ENCODE measurements at regions not wholly inside any gene's neighbourhood (a gene's known extent, or its start where the extent isn't known, plus 50 kb on each side); places are given as distances from the start of the nearest gene placed in this dataset.

DNA sequence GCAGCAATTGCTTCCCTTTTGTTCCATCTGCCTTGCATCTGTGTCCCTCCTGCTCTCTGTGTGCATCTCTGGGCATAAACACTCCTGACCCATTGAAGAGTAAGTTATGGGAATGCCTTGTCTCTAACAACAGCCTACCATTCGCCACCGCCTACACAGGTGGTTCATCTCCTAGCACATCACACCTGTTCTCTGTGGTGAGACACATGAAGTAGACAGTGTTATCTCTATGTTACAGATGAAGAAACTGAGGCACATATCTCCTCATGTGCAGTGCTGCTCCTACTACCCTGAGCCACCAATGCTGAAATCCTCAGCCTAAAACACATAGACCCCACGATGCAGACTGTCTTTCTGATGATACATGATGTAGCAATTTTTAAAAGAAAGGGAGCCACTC, 77.6 kb downstream of the PITPNM2 start:
- peaks cover 53% of the 10 kb centered on the region for H3K4me1 Mint-ChIP-seq
- no peaks in the 10 kb centered on the region for H3K27me3 Mint-ChIP-seq
- H3K9me3 Mint-ChIP-seq: no peaks in the 10 kb centered on the region
- H3K36me3 Mint-ChIP-seq: peaks cover 4% of the 10 kb centered on the region
- H3K27ac Mint-ChIP-seq: no peak overlapping the region
- DNase-seq: no peak
- CTCF ChIA-PET: interaction anchor here (0.7 kb wide), 1 partner anchor 59 kb away, joined by 4 read pairs; no protein-coding TSS in a partner anchor
- no peak overlapping the region for H3K4me3 Mint-ChIP-seq

DNA sequence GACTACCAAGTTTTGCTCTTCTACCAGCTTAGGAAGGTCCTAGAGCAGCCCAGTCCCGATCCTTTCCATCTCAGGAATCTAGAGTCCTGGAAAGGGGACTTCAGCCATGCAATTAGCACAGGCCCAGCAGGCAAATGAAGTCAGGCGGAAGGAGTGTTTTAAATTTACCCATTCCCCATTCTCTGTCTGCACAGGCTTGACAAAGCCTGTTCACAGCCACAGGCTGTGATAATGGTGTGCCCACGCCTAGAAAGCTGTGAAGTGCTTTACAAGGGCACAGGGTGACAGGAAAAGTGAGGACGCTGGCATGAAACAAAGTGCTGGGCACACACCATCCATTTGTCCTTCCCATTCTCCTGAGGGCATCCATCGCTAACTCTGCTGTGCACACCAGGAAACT, 79.0 kb downstream of the PITPNM2 start:
- Mint-ChIP-seq H3K4me3 (no peak overlapping the region), H3K36me3 (peaks cover 4% of the 10 kb centered on the region), H3K4me1 (peaks cover 46% of the 10 kb centered on the region), H3K27me3 (no peaks in the 10 kb centered on the region), H3K9me3 (no peaks in the 10 kb centered on the region), H3K27ac (no peak overlapping the region)
- no peak for DNase-seq
- CTCF ChIA-PET: no interaction called here

DNA sequence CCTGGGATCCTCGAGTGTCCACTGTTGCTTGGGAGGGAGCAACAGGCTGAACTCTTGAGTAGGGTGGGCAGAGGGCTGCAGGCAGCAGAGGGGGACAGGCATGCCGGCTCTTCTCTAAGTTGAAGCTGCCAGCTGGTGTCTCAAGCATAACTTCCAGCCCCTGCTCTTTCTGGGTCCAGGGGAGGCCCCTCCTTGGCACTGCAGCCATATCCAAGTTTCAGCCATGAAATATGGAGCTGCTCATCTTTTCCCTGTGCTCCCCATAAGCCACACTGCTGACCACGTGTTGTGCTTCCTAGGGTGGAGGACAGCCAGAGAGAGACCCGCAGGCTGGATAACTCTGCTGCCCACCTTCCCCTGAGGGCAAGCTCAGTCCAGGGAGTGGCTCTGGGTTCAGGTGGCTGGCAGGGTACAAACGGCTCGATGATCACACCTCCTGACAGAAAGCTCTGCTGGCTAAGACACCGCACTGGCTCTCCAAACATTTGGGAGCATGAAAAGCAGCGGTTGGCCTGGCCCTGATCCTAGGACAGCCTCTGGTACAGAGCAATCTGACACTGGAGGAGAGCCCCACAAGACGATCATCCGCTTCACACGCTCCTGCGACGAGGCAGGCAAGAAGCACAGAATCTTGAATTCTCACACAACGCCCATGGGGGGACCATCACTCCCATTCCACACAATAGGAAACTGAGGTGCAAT, 79.6 kb downstream of the PITPNM2 start:
- no peaks in the 10 kb centered on the region for H3K27me3 Mint-ChIP-seq
- DNase-seq: no peak
- peaks cover 2% of the 10 kb centered on the region for H3K36me3 Mint-ChIP-seq
- no peak overlapping the region for H3K4me3 Mint-ChIP-seq
- no peaks in the 10 kb centered on the region for H3K9me3 Mint-ChIP-seq
- CTCF ChIA-PET: no interaction called here
- H3K27ac Mint-ChIP-seq: no peak overlapping the region
- H3K4me1 Mint-ChIP-seq: peaks cover 46% of the 10 kb centered on the region

DNA sequence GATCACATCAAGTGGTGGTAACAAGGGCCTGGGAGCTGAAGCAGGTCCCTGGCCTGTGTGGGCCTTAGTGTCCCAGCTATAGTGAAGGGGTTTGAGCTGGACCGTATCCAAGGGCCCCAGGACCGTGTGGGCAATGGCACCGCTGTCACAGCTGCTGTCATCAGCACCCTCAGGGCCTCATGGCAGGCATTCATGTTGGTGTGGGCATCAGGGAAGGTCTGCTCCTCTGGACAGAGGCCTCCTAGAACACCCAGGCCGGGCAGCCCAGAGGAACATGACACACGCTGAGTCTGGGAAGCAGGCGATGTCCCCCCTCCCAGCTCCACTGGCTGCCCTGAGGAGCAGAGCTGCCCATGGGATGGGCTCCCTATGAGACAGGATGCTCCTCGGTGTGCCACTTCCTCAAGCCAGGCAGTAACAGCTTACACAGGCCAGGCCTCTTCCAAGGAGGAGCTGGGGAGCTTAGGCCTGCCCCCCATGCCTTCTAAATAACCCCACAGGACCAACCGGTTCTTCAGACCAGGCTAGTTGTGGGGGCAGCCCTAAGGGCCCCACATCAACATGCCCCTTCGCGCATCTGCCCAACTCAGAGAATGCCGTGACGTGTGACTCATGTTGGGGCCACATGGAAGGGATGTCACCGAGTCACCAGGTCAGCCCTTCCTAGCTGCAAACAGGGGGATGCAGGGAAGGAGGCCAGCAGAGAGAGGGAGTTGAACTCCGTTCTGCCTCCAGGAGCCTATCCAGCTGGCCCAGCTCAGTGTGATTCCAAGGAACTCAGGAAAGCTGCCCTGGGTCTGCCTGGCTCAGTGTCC, 80.4 kb downstream of the PITPNM2 start:
- H3K27me3 Mint-ChIP-seq: no peaks in the 10 kb centered on the region
- H3K27ac Mint-ChIP-seq: no peak overlapping the region
- CTCF ChIA-PET: interaction anchor here (0.8 to 1.1 kb wide), 2 partner anchors 20 to 27 kb away, joined by 3 read pairs; no protein-coding TSS in a partner anchor
- H3K4me3 Mint-ChIP-seq: no peak overlapping the region
- DNase-seq: no peak
- H3K4me1 Mint-ChIP-seq: peaks cover 46% of the 10 kb centered on the region
- no peaks in the 10 kb centered on the region for H3K9me3 Mint-ChIP-seq
- peaks cover 5% of the 10 kb centered on the region for H3K36me3 Mint-ChIP-seq

DNA sequence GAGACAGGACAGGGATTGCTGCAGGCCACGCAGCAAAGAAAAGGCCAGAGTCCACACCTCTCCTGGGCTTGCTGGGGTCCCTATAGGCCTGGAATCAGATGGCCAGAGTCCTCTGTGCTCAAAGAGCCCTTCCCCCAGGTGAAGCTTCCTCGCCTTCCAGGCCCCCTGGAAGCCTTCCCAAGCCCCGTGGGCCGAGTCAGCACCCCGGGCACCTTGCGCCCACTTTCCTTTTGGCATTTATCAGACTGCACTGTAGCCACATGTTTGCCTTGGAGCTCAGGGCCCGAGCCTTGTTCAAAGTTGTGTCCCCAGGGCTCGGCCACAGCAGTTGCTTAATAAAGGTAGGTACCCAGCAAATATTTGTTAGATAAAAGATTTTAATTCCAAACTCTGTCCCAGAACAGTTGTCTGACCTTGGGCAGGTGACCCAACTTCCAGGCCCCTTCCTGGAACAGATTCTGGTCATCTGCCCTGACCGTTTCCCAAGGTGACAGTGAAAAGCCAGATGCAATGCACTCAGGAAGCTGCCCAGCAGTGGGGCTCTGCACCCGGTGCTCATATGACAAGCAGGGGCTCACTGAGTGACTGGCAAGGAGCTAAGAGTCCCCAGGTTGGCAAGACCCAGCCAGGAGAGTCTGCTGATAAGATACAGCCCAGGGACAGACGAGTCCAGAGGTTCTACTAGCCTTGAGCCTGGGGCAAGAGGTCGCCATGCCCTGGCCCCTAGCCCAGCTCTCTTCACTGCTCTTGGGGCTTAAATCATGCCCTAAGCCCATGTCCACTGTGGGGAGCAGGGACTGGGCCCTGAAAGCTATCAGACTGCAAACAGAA, 81.2 kb downstream of the PITPNM2 start:
- CTCF ChIA-PET: interaction anchor here (1.0 to 1.1 kb wide), 2 partner anchors 10 to 19 kb away, joined by 3 read pairs; no protein-coding TSS in a partner anchor
- Mint-ChIP-seq H3K9me3 (no peaks in the 10 kb centered on the region), H3K27me3 (no peaks in the 10 kb centered on the region), H3K4me3 (no peak overlapping the region), H3K4me1 (peaks cover 44% of the 10 kb centered on the region), H3K36me3 (peaks cover 5% of the 10 kb centered on the region), H3K27ac (no peak overlapping the region)
- no peak for DNase-seq

DNA sequence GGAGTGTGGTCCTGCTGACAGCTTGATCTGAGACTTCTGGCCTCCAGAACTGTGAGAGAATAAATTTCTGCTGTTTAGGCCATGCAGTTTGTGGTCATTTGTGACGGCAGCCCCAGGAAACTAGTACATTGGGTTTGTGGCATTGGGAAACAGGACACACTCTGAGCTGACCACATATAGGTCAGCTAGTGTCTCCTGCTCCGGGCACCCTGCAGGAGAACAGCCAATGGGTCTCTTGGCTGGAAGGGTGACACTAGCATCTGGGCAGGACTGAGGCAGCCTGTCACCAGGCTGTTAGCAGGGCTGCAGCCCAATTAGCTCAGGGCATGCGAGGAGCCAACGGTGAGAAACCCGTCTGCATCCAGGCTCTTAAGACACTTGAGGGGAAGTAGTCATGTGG, 83.2 kb downstream of the PITPNM2 start:
- H3K4me3 Mint-ChIP-seq: no peak overlapping the region
- no peak for DNase-seq
- H3K4me1 Mint-ChIP-seq: peaks cover 34% of the 10 kb centered on the region
- no peaks in the 10 kb centered on the region for H3K27me3 Mint-ChIP-seq
- no peak overlapping the region for H3K27ac Mint-ChIP-seq
- peaks cover 3% of the 10 kb centered on the region for H3K36me3 Mint-ChIP-seq
- no peaks in the 10 kb centered on the region for H3K9me3 Mint-ChIP-seq
- CTCF ChIA-PET: no interaction called here

DNA sequence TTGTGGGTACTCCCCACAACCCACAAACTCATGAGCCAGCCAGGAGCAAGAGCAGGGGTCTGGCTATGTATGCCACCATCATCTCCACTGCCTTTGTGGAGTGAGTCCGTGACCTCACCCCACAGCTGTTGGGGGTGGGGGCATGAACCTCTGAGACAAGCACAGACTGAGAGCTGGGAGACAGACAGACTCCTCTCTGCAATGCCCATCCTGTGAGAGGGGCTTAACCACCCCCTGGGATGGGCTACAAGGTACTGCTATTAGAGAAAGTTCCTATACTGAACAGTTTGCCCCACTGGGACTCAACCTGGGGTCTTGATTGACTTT, 84.5 kb downstream of the PITPNM2 start:
- CTCF ChIA-PET: interaction anchor here (2.2 kb wide), 1 partner anchor 23 kb away, joined by 10 read pairs; no protein-coding TSS in a partner anchor
- H3K27ac Mint-ChIP-seq: no peak overlapping the region
- H3K36me3 Mint-ChIP-seq: peaks cover 3% of the 10 kb centered on the region
- H3K4me3 Mint-ChIP-seq: no peak overlapping the region
- H3K27me3 Mint-ChIP-seq: no peaks in the 10 kb centered on the region
- DNase-seq: no peak
- no peaks in the 10 kb centered on the region for H3K9me3 Mint-ChIP-seq
- peaks cover 34% of the 10 kb centered on the region for H3K4me1 Mint-ChIP-seq

DNA sequence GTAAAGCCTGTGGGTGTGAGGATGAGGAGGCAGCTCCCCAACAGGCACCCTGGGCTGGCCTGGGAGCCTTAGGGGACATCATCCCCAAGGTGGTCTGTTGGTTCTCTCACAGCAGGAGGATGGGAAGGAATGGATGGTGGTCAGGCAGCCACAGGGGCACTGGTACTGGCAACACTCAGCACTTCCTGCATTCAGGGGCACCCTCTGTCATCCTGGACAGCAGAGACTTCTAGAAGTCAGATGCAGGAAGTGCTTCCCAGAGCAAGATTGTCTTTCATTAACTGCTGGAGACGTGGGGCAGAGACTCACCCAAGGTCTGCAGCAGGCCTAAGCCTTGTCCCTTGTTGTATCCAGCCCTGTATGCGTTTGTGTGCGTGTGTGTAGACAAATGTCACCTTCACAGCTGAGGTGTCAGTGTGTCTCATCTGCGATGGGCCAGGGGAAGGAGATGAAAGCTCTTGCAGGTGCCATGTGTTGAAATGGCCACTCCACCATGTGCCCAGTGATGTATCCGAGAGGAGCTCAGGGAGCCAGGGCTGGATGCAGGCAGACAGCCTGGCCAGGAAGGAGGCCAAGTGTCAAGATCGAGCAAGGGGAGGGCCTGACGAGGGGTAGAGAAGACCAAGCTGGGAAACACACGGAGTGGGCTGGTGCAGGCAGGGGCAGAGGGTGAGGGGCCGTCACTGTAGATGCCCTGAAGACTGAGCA, 85.1 kb downstream of the PITPNM2 start:
- DNase-seq: no peak
- H3K27ac Mint-ChIP-seq: peak overlapping the region; percentile 74
- no peaks in the 10 kb centered on the region for H3K27me3 Mint-ChIP-seq
- no peaks in the 10 kb centered on the region for H3K9me3 Mint-ChIP-seq
- peaks cover 3% of the 10 kb centered on the region for H3K36me3 Mint-ChIP-seq
- no peak overlapping the region for H3K4me3 Mint-ChIP-seq
- CTCF ChIA-PET: interaction anchor here (1.5 to 2.2 kb wide), 2 partner anchors 9 to 22 kb away, joined by 8 to 10 read pairs; no protein-coding TSS in a partner anchor
- peaks cover 33% of the 10 kb centered on the region for H3K4me1 Mint-ChIP-seq

DNA sequence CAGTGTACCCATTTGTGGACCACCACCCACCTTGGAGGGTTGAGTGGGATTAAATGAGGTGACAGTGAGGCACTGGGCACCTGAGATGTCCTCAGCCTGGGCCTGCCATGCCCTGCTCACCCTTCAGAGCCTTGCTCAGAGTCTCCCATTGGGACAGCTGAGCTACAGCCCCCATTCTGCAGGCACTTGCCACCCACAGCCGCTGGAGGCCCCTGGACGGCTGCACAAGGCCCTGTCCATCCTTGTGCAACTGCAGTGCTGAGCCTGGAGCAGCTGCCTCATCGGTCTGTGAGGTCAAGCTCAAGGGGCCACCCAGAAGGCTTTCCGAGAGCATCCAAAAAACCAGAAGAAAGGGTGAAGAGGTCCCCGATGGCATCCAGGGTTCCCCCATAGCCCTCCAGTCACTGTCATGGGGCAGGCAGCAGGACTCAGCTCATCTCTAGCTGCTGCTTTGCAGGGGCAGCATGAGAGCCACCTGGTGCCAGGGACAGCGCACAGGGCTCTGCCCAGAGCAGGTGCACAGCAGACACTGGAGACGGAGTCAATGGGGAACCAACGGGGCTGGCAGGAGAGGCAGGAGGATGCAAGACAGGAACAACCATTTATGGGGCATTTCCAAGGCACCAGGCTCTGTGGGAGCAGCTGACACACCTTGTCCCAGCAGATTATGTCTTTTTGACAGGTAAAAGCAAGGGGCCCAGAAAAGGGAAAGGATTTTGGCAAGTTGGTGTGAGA, 84.6 kb downstream of the ARL6IP4 start:
- no peaks in the 10 kb centered on the region for H3K9me3 Mint-ChIP-seq
- H3K4me3 Mint-ChIP-seq: no peak overlapping the region
- no peak overlapping the region for H3K27ac Mint-ChIP-seq
- CTCF ChIA-PET: interaction anchor here (1.5 to 2.2 kb wide), 2 partner anchors 10 to 22 kb away, joined by 8 to 10 read pairs; no protein-coding TSS in a partner anchor
- no peak for DNase-seq
- H3K27me3 Mint-ChIP-seq: no peaks in the 10 kb centered on the region
- peaks cover 3% of the 10 kb centered on the region for H3K36me3 Mint-ChIP-seq
- peaks cover 28% of the 10 kb centered on the region for H3K4me1 Mint-ChIP-seq

- Mint-ChIP-seq H3K9me3 (no peaks in the 10 kb centered on the region), H3K27ac (peak overlapping the region; percentile 7), H3K4me1 (peaks cover 30% of the 10 kb centered on the region), H3K27me3 (no peaks in the 10 kb centered on the region), H3K4me3 (no peak overlapping the region), H3K36me3 (peaks cover 3% of the 10 kb centered on the region)
- no peak for DNase-seq
- CTCF ChIA-PET: interaction anchor here (1.5 to 2.2 kb wide), 2 partner anchors 11 to 21 kb away, joined by 8 to 10 read pairs; no protein-coding TSS in a partner anchor
Measured at GRCh38 chr12:123064366-123064765, 83.9 kb downstream of the ARL6IP4 start.

DNA sequence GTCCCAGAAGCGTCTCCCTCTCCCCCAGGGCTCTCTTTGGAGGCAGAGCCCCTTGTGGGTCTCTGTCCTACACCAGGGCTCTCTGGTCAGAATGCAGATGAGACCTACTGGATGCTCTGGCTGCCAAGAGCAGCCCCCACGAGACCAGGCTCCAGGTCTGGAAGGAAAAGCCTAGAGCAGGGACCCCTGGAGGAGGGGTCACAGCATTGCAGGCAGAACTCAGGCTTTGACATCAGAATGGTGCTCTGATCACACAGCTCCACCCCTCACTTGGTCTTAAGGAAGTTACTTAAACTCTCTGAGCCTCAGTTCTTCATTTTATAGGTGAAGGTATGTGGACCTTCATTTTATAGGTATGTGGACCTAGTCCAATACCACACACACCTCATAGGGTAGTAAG, 83.1 kb downstream of the ARL6IP4 start:
- CTCF ChIA-PET: interaction anchor here (0.7 to 1.6 kb wide), 4 partner anchors 10 to 71 kb away, joined by 3 to 5 read pairs (median 3); no protein-coding TSS in a partner anchor
- H3K9me3 Mint-ChIP-seq: no peaks in the 10 kb centered on the region
- peaks cover 30% of the 10 kb centered on the region for H3K4me1 Mint-ChIP-seq
- peaks cover 3% of the 10 kb centered on the region for H3K36me3 Mint-ChIP-seq
- H3K27ac Mint-ChIP-seq: no peak overlapping the region
- DNase-seq: peak; percentile 36
- H3K4me3 Mint-ChIP-seq: no peak overlapping the region
- no peaks in the 10 kb centered on the region for H3K27me3 Mint-ChIP-seq

DNA sequence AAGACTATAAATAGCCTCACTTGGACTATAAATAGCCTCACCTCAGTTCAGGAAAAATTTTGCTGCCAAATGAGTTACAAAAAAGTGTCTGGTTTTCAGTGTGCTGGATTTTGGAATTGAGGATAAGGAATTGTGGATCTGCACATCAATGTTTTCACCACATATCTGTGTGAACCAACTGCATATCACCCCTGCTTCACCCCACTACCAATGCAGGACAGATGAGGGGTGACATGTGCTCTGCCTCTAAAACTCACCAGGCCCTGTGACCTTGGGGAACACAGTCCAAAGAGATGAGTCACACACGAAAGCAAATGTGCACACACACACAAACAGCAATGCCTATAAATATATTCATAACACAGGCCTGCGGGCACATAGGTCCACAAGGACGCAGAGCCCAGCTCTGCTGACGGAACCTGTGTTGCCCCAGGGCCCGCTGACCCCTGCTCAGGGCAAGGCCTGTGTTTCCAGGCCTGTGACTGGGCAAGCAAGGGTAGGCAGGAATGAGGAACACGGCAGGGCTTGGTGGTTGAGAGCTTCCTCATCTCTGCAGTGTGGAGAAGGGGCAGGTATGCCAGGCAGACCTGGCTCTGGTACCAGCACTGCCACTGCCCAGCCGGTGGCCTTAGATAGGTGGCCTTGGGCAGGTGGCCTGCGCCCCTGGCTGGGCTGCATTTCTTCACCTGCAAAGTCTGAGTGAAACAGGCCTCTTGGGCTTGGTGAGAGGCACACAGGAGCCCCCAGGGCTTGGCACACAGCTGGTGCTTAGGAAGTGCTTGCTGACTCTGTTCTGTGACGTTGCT, 82.4 kb downstream of the ARL6IP4 start:
- Mint-ChIP-seq H3K36me3 (peaks cover 3% of the 10 kb centered on the region), H3K27ac (no peak overlapping the region), H3K4me1 (peaks cover 30% of the 10 kb centered on the region), H3K9me3 (no peaks in the 10 kb centered on the region), H3K27me3 (no peaks in the 10 kb centered on the region), H3K4me3 (no peak overlapping the region)
- CTCF ChIA-PET: interaction anchor here (0.9 to 1.6 kb wide), 2 partner anchors 12 to 70 kb away, joined by 3 to 5 read pairs; no protein-coding TSS in a partner anchor
- DNase-seq: no peak
